ENCODE measurements at regions not wholly inside any gene's neighbourhood (a gene's known extent, or its start where the extent isn't known, plus 50 kb on each side); places are given as distances from the start of the nearest gene placed in this dataset.

DNA sequence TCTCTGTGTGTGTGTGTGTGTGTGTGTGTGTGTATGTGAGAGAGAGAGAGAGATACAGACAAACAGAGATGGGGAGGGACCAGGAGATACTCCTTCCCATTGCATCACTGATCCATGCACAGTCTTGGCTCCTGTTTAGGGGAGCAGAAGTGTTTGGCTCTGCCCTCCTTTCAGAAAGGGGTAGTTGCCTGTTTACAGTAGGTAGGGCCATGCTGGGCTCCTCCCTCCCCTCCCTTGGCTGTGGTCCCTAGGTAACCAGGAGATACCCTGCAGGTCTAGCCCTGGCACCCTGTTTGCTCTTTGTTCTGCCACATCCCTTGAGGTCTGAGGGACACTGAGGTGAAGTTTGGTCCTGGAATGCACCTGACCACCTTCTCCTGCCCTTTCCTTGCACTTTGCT is 95.3 kb downstream of the RAMP3 start:
- H3K36me3 Mint-ChIP-seq (ENCODE audit: insufficient read depth) = no peaks in the 10 kb centered on the region
- no peaks in the 10 kb centered on the region for H3K9me3 Mint-ChIP-seq
- no peak overlapping the region for H3K27ac Mint-ChIP-seq (ENCODE audit: low read depth)
- no peak overlapping the region for H3K4me3 Mint-ChIP-seq
- peaks cover 48% of the 10 kb centered on the region for H3K27me3 Mint-ChIP-seq
- ATAC-seq (replicated peaks; ENCODE audit: extremely low read depth, poor library complexity, severe bottlenecking) (no peak), DNase-seq (ENCODE audit: low spot score in 2 of 2) (no peak)
- H3K4me1 Mint-ChIP-seq = no peaks in the 10 kb centered on the region

DNA sequence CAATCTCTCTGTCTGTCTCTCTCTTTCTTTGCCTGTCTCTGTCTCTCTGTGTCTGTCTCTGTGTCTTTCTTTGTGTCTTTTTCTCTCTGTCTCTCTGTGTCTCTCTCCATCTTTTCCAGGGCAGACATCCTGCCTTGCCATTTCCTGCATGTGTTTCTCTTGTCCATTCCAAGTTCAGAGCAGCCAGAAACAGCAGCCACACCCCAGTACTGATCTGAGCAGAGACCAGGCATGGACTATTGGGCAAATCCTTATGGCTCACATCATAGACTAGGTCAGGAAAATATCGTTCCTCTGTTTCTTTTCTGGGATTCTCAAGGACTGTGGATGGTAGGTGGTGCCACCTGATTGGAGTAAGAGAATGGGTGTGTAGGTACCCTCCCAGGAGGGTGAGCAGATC is 95.8 kb downstream of the RAMP3 start:
- H3K36me3 Mint-ChIP-seq (ENCODE audit: insufficient read depth) = peaks cover 3% of the 10 kb centered on the region
- H3K4me3 Mint-ChIP-seq = no peak overlapping the region
- no peaks in the 10 kb centered on the region for H3K9me3 Mint-ChIP-seq
- DNase-seq (ENCODE audit: low spot score in 2 of 2) (no peak), ATAC-seq (replicated peaks; ENCODE audit: extremely low read depth, poor library complexity, severe bottlenecking) (no peak)
- no peaks in the 10 kb centered on the region for H3K4me1 Mint-ChIP-seq
- no peak overlapping the region for H3K27ac Mint-ChIP-seq (ENCODE audit: low read depth)
- peaks cover 50% of the 10 kb centered on the region for H3K27me3 Mint-ChIP-seq

GRCh38 chr7:45255187-45255586 is 97.6 kb downstream of the RAMP3 start:
- H3K4me1 Mint-ChIP-seq = no peaks in the 10 kb centered on the region
- H3K4me3 Mint-ChIP-seq = no peak overlapping the region
- ATAC-seq (replicated peaks; ENCODE audit: extremely low read depth, poor library complexity, severe bottlenecking) (no peak), DNase-seq (ENCODE audit: low spot score in 2 of 2) (no peak)
- peaks cover 61% of the 10 kb centered on the region for H3K27me3 Mint-ChIP-seq
- H3K36me3 Mint-ChIP-seq (ENCODE audit: insufficient read depth) = peaks cover 3% of the 10 kb centered on the region
- H3K9me3 Mint-ChIP-seq = no peaks in the 10 kb centered on the region
- H3K27ac Mint-ChIP-seq (ENCODE audit: low read depth) = no peak overlapping the region

DNA sequence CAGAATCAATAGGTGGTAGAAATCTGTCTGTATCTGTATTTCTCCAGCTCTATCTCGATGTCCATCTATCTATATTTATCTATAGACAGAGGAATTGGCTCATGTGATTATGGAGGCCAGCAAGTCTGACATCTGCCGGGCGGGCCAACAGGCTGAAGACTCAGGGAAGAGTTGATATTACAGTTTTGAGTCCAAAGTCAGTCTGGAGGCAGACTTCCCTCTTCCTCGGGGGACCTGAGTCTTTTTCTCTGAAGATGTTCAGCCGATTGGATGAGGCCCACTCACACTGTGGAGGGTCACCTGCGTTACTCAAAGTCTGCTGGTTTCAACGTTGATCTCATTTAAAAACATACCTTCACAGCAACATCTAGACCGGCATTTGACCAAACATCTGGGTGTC is 98.7 kb downstream of the RAMP3 start:
- Mint-ChIP-seq H3K36me3 (ENCODE audit: insufficient read depth) (peaks cover 3% of the 10 kb centered on the region), H3K4me1 (no peaks in the 10 kb centered on the region), H3K9me3 (no peaks in the 10 kb centered on the region), H3K27me3 (peaks cover 61% of the 10 kb centered on the region), H3K27ac (ENCODE audit: low read depth) (no peak overlapping the region), H3K4me3 (no peak overlapping the region)
- no peak for ATAC-seq (replicated peaks; ENCODE audit: extremely low read depth, poor library complexity, severe bottlenecking)
- no peak for DNase-seq (ENCODE audit: low spot score in 2 of 2)

- no peak overlapping the region for H3K4me3 Mint-ChIP-seq
- H3K27me3 Mint-ChIP-seq = peaks cover 61% of the 10 kb centered on the region
- H3K36me3 Mint-ChIP-seq (ENCODE audit: insufficient read depth) = peaks cover 3% of the 10 kb centered on the region
- no peaks in the 10 kb centered on the region for H3K9me3 Mint-ChIP-seq
- H3K4me1 Mint-ChIP-seq = no peaks in the 10 kb centered on the region
- DNase-seq (ENCODE audit: low spot score in 2 of 2) (no peak), ATAC-seq (replicated peaks; ENCODE audit: extremely low read depth, poor library complexity, severe bottlenecking) (no peak)
- H3K27ac Mint-ChIP-seq (ENCODE audit: low read depth) = no peak overlapping the region
These were observed 99.2 kb downstream of the RAMP3 start for GRCh38 chr7:45256775-45257174.

DNA sequence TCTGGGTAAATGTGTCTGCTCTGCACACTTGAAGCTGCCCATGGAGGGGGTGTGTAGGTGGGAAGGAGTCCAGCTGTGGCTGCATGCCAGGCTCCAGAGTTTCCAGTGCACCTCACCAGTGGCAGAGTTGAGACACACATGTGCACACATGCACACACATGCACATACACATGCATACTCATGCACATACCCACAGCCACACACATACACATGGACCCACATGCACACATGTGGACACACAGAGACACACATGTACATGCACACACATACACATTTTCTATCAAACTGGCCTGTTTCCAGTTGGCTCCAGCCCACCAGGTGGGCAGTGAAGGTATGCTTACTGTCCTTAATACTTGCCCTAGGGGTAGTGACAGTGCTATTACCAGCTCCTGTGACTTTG is 99.7 kb downstream of the RAMP3 start:
- Mint-ChIP-seq H3K9me3 (no peaks in the 10 kb centered on the region), H3K36me3 (ENCODE audit: insufficient read depth) (peaks cover 3% of the 10 kb centered on the region), H3K27ac (ENCODE audit: low read depth) (no peak overlapping the region), H3K4me1 (no peaks in the 10 kb centered on the region), H3K4me3 (no peak overlapping the region), H3K27me3 (peaks cover 61% of the 10 kb centered on the region)
- ATAC-seq (replicated peaks; ENCODE audit: extremely low read depth, poor library complexity, severe bottlenecking) (no peak), DNase-seq (ENCODE audit: low spot score in 2 of 2) (no peak)

GRCh38 chr7:45258533-45259226 is 101.1 kb downstream of the RAMP3 start:
- Mint-ChIP-seq H3K27ac (ENCODE audit: low read depth) (no peak overlapping the region), H3K27me3 (peaks cover 50% of the 10 kb centered on the region), H3K36me3 (ENCODE audit: insufficient read depth) (peaks cover 3% of the 10 kb centered on the region), H3K4me3 (no peak overlapping the region), H3K4me1 (no peaks in the 10 kb centered on the region), H3K9me3 (no peaks in the 10 kb centered on the region)
- DNase-seq (ENCODE audit: low spot score in 2 of 2) (no peak), ATAC-seq (replicated peaks; ENCODE audit: extremely low read depth, poor library complexity, severe bottlenecking) (no peak)

DNA sequence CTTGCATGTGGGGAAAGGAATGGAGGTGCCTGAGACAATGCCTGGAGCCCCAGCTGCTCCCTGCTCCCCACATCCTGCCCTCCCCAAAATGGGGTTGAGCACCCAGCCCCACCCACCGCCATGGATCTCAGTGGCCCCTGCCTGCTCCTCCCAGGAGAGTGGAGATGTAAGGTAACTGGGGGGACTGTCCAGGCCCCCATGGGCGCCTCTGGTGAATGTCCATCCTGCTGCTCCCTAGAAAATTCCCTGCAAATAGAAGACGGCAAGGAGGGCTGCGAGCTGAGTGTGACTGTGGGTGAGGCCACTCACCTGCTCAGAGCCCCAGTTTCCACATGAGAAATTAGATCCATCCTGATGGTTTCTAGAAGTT is 101.6 kb downstream of the RAMP3 start:
- DNase-seq (ENCODE audit: low spot score in 2 of 2) = no peak
- Mint-ChIP-seq H3K27ac (ENCODE audit: low read depth) (no peak overlapping the region), H3K9me3 (no peaks in the 10 kb centered on the region), H3K4me1 (no peaks in the 10 kb centered on the region), H3K36me3 (ENCODE audit: insufficient read depth) (peaks cover 3% of the 10 kb centered on the region), H3K4me3 (no peak overlapping the region), H3K27me3 (peaks cover 48% of the 10 kb centered on the region)
- ATAC-seq (replicated peaks; ENCODE audit: extremely low read depth, poor library complexity, severe bottlenecking) = no peak

GRCh38 chr7:45259966-45260646 is 102.5 kb downstream of the RAMP3 start:
- Mint-ChIP-seq H3K4me1 (no peaks in the 10 kb centered on the region), H3K4me3 (no peak overlapping the region), H3K9me3 (no peaks in the 10 kb centered on the region), H3K27me3 (peaks cover 47% of the 10 kb centered on the region), H3K36me3 (ENCODE audit: insufficient read depth) (peaks cover 3% of the 10 kb centered on the region), H3K27ac (ENCODE audit: low read depth) (no peak overlapping the region)
- ATAC-seq (replicated peaks; ENCODE audit: extremely low read depth, poor library complexity, severe bottlenecking) (no peak), DNase-seq (ENCODE audit: low spot score in 2 of 2) (peak; percentile 33 to 63)

DNA sequence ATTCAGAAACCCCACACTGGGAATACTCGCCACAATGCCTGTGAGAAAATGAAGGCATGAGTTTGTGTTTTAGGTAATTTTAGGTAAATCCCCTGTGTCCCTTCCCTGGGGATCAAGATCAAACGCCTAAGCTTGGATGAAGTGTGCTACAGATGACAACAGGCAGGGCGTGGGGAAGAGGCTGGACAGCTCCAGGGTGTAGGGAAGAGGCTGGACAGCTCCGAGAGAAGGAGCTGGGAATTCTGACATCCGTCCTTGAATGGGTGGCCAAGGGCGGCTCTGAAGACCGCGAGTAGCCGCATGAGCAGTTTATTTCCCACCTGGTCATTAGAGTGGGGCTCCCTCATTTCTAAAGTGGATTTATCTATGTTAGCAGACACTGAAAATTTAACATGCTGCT is 109.7 kb downstream of the RAMP3 start:
- Mint-ChIP-seq H3K27me3 (peaks cover 47% of the 10 kb centered on the region), H3K4me3 (no peak overlapping the region), H3K9me3 (no peaks in the 10 kb centered on the region), H3K4me1 (no peaks in the 10 kb centered on the region), H3K27ac (ENCODE audit: low read depth) (no peak overlapping the region), H3K36me3 (ENCODE audit: insufficient read depth) (no peaks in the 10 kb centered on the region)
- DNase-seq (ENCODE audit: low spot score in 2 of 2) (no peak), ATAC-seq (replicated peaks; ENCODE audit: extremely low read depth, poor library complexity, severe bottlenecking) (no peak)

- Mint-ChIP-seq H3K27ac (ENCODE audit: low read depth) (no peak overlapping the region), H3K4me3 (no peak overlapping the region), H3K9me3 (no peaks in the 10 kb centered on the region), H3K36me3 (ENCODE audit: insufficient read depth) (no peaks in the 10 kb centered on the region), H3K27me3 (peaks cover 47% of the 10 kb centered on the region), H3K4me1 (no peaks in the 10 kb centered on the region)
- no peak for ATAC-seq (replicated peaks; ENCODE audit: extremely low read depth, poor library complexity, severe bottlenecking)
- no peak for DNase-seq (ENCODE audit: low spot score in 2 of 2)
These were observed 110.4 kb downstream of the RAMP3 start for GRCh38 chr7:45268013-45268412.

GRCh38 chr7:45269192-45269591 is 111.6 kb downstream of the RAMP3 start:
- no peak for ATAC-seq (replicated peaks; ENCODE audit: extremely low read depth, poor library complexity, severe bottlenecking)
- Mint-ChIP-seq H3K4me3 (no peak overlapping the region), H3K27me3 (peaks cover 44% of the 10 kb centered on the region), H3K4me1 (no peaks in the 10 kb centered on the region), H3K36me3 (ENCODE audit: insufficient read depth) (no peaks in the 10 kb centered on the region), H3K27ac (ENCODE audit: low read depth) (no peak overlapping the region), H3K9me3 (no peaks in the 10 kb centered on the region)
- no peak for DNase-seq (ENCODE audit: low spot score in 2 of 2)

- no peaks in the 10 kb centered on the region for H3K4me1 Mint-ChIP-seq
- H3K4me3 Mint-ChIP-seq = no peak overlapping the region
- no peaks in the 10 kb centered on the region for H3K36me3 Mint-ChIP-seq (ENCODE audit: insufficient read depth)
- ATAC-seq (replicated peaks; ENCODE audit: extremely low read depth, poor library complexity, severe bottlenecking) = no peak
- no peaks in the 10 kb centered on the region for H3K9me3 Mint-ChIP-seq
- no peak overlapping the region for H3K27ac Mint-ChIP-seq (ENCODE audit: low read depth)
- peaks cover 69% of the 10 kb centered on the region for H3K27me3 Mint-ChIP-seq
- no peak for DNase-seq (ENCODE audit: low spot score in 2 of 2)
These were observed 121.3 kb downstream of the RAMP3 start for GRCh38 chr7:45278763-45279398.

Measured in central memory CD8-positive, alpha-beta T cell (primary cell).